ENCODE measurements at regions not wholly inside any gene's neighbourhood (a gene's known extent, or its start where the extent isn't known, plus 50 kb on each side); places are given as distances from the start of the nearest gene placed in this dataset.

- Histone ChIP-seq H3K9me3 (ENCODE audit: insufficient read depth, low read depth, low read length) (no peaks in the 10 kb centered on the region), H3K23ac (ENCODE audit: low read length) (no peak overlapping the region), H4K8ac (ENCODE audit: low read depth, low read length) (no peak overlapping the region), H3K18ac (ENCODE audit: low read length) (no peak overlapping the region), H2BK120ac (ENCODE audit: insufficient read depth, low read length, poor library complexity) (no peak overlapping the region), H3K27me3 (ENCODE audit: insufficient read depth, low read length) (no peaks in the 10 kb centered on the region), H3K4ac (ENCODE audit: low read depth, low read length) (no peak overlapping the region), H4K12ac (ENCODE audit: low read depth, low read length) (no peak overlapping the region), H2BK12ac (ENCODE audit: low read length) (no peak overlapping the region), H3K9ac (ENCODE audit: low read length) (no peak overlapping the region), H3K14ac (ENCODE audit: low read length) (no peak overlapping the region), H2BK5ac (ENCODE audit: low read depth, low read length, poor library complexity) (no peak overlapping the region), H3K79me1 (ENCODE audit: low read length) (no peaks in the 10 kb centered on the region), H3K4me3 (ENCODE audit: low read depth, low read length) (no peak overlapping the region), H2AFZ (ENCODE audit: insufficient read depth, low read length, poor library complexity) (no peak overlapping the region), H3K4me1 (ENCODE audit: control insufficient read depth in 1 of 2, insufficient read depth in 2 of 2, low read length in 2 of 2) (no peaks in the 10 kb centered on the region), H3K27ac (ENCODE audit: low read depth, low read length) (no peak overlapping the region), H3K36me3 (ENCODE audit: control insufficient read depth in 1 of 2, insufficient read depth in 2 of 2, low read length in 2 of 2) (no peaks in the 10 kb centered on the region), H4K91ac (ENCODE audit: low read depth, low read length) (no peak overlapping the region), H3K79me2 (ENCODE audit: control insufficient read depth, insufficient read depth, low read length, poor library complexity) (no peaks in the 10 kb centered on the region), H3K4me2 (ENCODE audit: low read length) (no peak overlapping the region), H2AK5ac (ENCODE audit: low read length) (no peak overlapping the region)
- WGBS (ENCODE audit: extremely low coverage, insufficient coverage, insufficient read length): no CpG with 5 or more reads among the region's 2 CpGs
- no peak for DNase-seq
Observed at GRCh38 chr1:72846476-72847278, 564.3 kb upstream of the NEGR1 start.

- Histone ChIP-seq H4K91ac (ENCODE audit: low read depth, low read length) (no peak overlapping the region), H3K9me3 (ENCODE audit: insufficient read depth, low read depth, low read length) (no peaks in the 10 kb centered on the region), H3K4me3 (ENCODE audit: low read depth, low read length) (no peak overlapping the region), H2AK5ac (ENCODE audit: low read length) (no peak overlapping the region), H3K4ac (ENCODE audit: low read depth, low read length) (no peak overlapping the region), H2BK5ac (ENCODE audit: low read depth, low read length, poor library complexity) (no peak overlapping the region), H3K14ac (ENCODE audit: low read length) (no peak overlapping the region), H3K79me1 (ENCODE audit: low read length) (no peaks in the 10 kb centered on the region), H3K9ac (ENCODE audit: low read length) (no peak overlapping the region), H3K4me2 (ENCODE audit: low read length) (no peak overlapping the region), H2AFZ (ENCODE audit: insufficient read depth, low read length, poor library complexity) (no peak overlapping the region), H3K27me3 (ENCODE audit: insufficient read depth, low read length) (no peaks in the 10 kb centered on the region), H3K79me2 (ENCODE audit: control insufficient read depth, insufficient read depth, low read length, poor library complexity) (no peaks in the 10 kb centered on the region), H3K23ac (ENCODE audit: low read length) (no peak overlapping the region), H3K27ac (ENCODE audit: low read depth, low read length) (no peak overlapping the region), H3K4me1 (ENCODE audit: control insufficient read depth in 1 of 2, insufficient read depth in 2 of 2, low read length in 2 of 2) (no peaks in the 10 kb centered on the region), H2BK12ac (ENCODE audit: low read length) (no peak overlapping the region), H4K8ac (ENCODE audit: low read depth, low read length) (no peak overlapping the region), H3K36me3 (ENCODE audit: control insufficient read depth in 1 of 2, insufficient read depth in 2 of 2, low read length in 2 of 2) (no peaks in the 10 kb centered on the region), H4K12ac (ENCODE audit: low read depth, low read length) (no peak overlapping the region), H2BK120ac (ENCODE audit: insufficient read depth, low read length, poor library complexity) (no peak overlapping the region), H3K18ac (ENCODE audit: low read length) (no peak overlapping the region)
- no peak for DNase-seq
Observed at GRCh38 chr1:72845981-72846380, 563.6 kb upstream of the NEGR1 start.

DNA sequence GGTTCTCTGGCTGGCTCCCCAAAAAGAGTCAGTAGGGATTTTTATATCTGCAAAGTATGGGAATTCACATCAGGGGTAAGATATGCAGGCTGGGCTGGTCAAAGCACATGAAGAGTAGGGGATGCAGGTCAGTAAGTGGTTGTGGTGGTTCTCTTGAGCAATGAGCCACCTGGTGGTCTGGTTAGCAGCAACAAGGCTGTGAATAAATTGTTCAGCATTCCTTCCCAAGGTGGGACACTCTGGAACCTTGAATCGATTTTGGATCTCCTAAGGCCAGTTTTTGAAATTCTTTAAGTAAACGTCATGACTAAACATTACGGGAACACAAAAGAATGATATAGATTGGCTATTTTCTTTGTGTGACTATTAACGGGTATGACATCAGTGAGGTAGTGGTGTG, 563.0 kb upstream of the NEGR1 start:
- Histone ChIP-seq H3K79me2 (ENCODE audit: control insufficient read depth, insufficient read depth, low read length, poor library complexity) (no peaks in the 10 kb centered on the region), H3K4me3 (ENCODE audit: low read depth, low read length) (no peak overlapping the region), H3K9me3 (ENCODE audit: insufficient read depth, low read depth, low read length) (no peaks in the 10 kb centered on the region), H3K9ac (ENCODE audit: low read length) (no peak overlapping the region), H3K36me3 (ENCODE audit: control insufficient read depth in 1 of 2, insufficient read depth in 2 of 2, low read length in 2 of 2) (no peaks in the 10 kb centered on the region), H3K79me1 (ENCODE audit: low read length) (no peaks in the 10 kb centered on the region), H3K23ac (ENCODE audit: low read length) (no peak overlapping the region), H3K18ac (ENCODE audit: low read length) (no peak overlapping the region), H2AFZ (ENCODE audit: insufficient read depth, low read length, poor library complexity) (no peak overlapping the region), H4K12ac (ENCODE audit: low read depth, low read length) (no peak overlapping the region), H2BK120ac (ENCODE audit: insufficient read depth, low read length, poor library complexity) (no peak overlapping the region), H2BK5ac (ENCODE audit: low read depth, low read length, poor library complexity) (no peak overlapping the region), H4K91ac (ENCODE audit: low read depth, low read length) (no peak overlapping the region), H3K4me2 (ENCODE audit: low read length) (no peak overlapping the region), H2BK12ac (ENCODE audit: low read length) (no peak overlapping the region), H3K4me1 (ENCODE audit: control insufficient read depth in 1 of 2, insufficient read depth in 2 of 2, low read length in 2 of 2) (no peaks in the 10 kb centered on the region), H3K27ac (ENCODE audit: low read depth, low read length) (no peak overlapping the region), H3K27me3 (ENCODE audit: insufficient read depth, low read length) (no peaks in the 10 kb centered on the region), H3K4ac (ENCODE audit: low read depth, low read length) (no peak overlapping the region), H2AK5ac (ENCODE audit: low read length) (no peak overlapping the region), H3K14ac (ENCODE audit: low read length) (no peak overlapping the region), H4K8ac (ENCODE audit: low read depth, low read length) (no peak overlapping the region)
- WGBS (ENCODE audit: extremely low coverage, insufficient coverage, insufficient read length): no CpG with 5 or more reads among the region's 4 CpGs
- peak; percentile 38 to 56 for DNase-seq

DNA sequence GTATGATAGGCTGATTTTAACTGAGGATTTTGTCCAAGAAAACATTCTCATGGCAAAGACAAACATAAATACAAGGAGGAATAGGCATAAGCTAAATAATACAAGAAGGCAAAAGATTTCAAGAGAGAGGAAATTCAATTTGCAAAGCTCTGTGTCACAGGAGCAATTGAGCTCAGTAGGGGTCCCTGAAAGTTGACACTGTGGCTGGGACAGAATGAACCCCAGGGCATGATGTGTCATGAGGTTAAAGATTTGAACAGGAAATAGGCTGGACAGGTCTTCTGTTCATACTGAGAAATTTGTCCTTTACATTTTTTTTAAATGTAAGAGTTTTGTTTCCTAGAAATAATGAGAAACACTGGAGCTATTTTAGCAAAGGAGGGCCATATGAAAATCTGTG, 555.4 kb upstream of the NEGR1 start:
- Histone ChIP-seq H3K18ac (ENCODE audit: low read length) (no peak overlapping the region), H3K9ac (ENCODE audit: low read length) (no peak overlapping the region), H4K8ac (ENCODE audit: low read depth, low read length) (no peak overlapping the region), H3K14ac (ENCODE audit: low read length) (no peak overlapping the region), H3K4me2 (ENCODE audit: low read length) (no peak overlapping the region), H2AK5ac (ENCODE audit: low read length) (no peak overlapping the region), H3K27ac (ENCODE audit: low read depth, low read length) (no peak overlapping the region), H3K9me3 (ENCODE audit: insufficient read depth, low read depth, low read length) (no peaks in the 10 kb centered on the region), H2BK5ac (ENCODE audit: low read depth, low read length, poor library complexity) (no peak overlapping the region), H3K4me3 (ENCODE audit: low read depth, low read length) (no peak overlapping the region), H3K36me3 (ENCODE audit: control insufficient read depth in 1 of 2, insufficient read depth in 2 of 2, low read length in 2 of 2) (no peaks in the 10 kb centered on the region), H3K4ac (ENCODE audit: low read depth, low read length) (no peak overlapping the region), H4K12ac (ENCODE audit: low read depth, low read length) (no peak overlapping the region), H4K91ac (ENCODE audit: low read depth, low read length) (no peak overlapping the region), H3K23ac (ENCODE audit: low read length) (no peak overlapping the region), H2AFZ (ENCODE audit: insufficient read depth, low read length, poor library complexity) (no peak overlapping the region), H3K27me3 (ENCODE audit: insufficient read depth, low read length) (no peaks in the 10 kb centered on the region), H2BK12ac (ENCODE audit: low read length) (no peak overlapping the region), H3K4me1 (ENCODE audit: control insufficient read depth in 1 of 2, insufficient read depth in 2 of 2, low read length in 2 of 2) (peaks cover 3% of the 10 kb centered on the region in 2 experiments), H3K79me2 (ENCODE audit: control insufficient read depth, insufficient read depth, low read length, poor library complexity) (no peaks in the 10 kb centered on the region), H2BK120ac (ENCODE audit: insufficient read depth, low read length, poor library complexity) (no peak overlapping the region), H3K79me1 (ENCODE audit: low read length) (peaks cover 2% of the 10 kb centered on the region)
- DNase-seq: no peak
